SK-N-SH treated with all-trans-retinoic acid at 6 μM for 48 hours (cell line): ENCODE measurements at regions not wholly inside any gene's neighbourhood (a gene's known extent, or its start where the extent isn't known, plus 50 kb on each side); places are given as distances from the start of the nearest gene placed in this dataset.

Source experiments
- ESRRG ChIP-seq: fragments of 250-450 bp; sonication (Bioruptor Pico); IDR thresholded peaks from 2 replicates; pipeline ENCODE4 v1.6.1; 2021; ENCODE audit warnings: mild to moderate bottlenecking
- PATZ1 ChIP-seq: fragments of 250-450 bp; sonication (Bioruptor Pico); IDR thresholded peaks from 2 replicates; pipeline ENCODE4 v1.8.0; 2020; ENCODE audit warnings: mild to moderate bottlenecking, moderate library complexity, borderline replicate concordance
- ZNF70 ChIP-seq: fragments of 450-650 bp; formaldehyde crosslinking; IDR thresholded peaks from 2 replicates; pipeline ENCODE4 v1.5.0; 2020; ENCODE audit warnings: mild to moderate bottlenecking, moderate library complexity

DNA sequence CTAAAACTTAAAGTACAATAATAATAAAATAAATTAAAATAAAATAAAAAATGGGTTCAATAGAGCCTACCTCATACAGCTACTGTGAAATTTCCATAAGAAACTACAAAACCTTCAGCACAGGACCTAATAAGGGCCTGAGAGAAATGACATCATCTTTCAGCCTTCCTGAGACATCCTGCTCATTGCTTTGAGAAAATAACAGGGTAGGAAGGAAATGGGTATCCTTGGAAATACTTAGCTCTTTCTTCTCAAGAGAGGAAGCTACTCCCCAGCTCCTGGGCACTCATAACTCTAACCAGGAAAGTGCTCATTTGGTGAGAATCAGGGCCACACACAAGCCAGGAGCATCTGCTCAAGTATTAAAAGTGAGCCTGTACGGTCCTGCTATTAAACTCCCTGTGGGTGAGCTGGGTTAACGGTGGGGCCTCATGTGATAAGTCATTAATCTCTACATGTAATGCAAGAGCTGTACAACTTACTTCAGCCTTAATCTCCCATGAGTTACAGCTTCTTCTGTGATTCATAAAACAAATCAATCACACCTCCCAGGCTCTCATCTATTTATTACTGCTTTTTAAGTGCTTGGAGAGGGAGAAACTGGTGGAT lies 141.4 kb downstream of the MAFB start:
- no peak for TF ChIP-seq ZNF70
- no peak for TF ChIP-seq PATZ1 (CRISPR knock-in tag)
- TF ChIP-seq ESRRG (CRISPR knock-in tag), result no peak
